NCI-H774 (cell line): ENCODE measurements at regions not wholly inside any gene's neighbourhood (a gene's known extent, or its start where the extent isn't known, plus 50 kb on each side); places are given as distances from the start of the nearest gene placed in this dataset.
"Not testable (repeated sequence)": the region's sequence is repeated elsewhere in the genome, so short reads cannot be mapped to it uniquely, and the experiment has no call there.

ENCODE experiments used
- DNase-seq: peaks from one replicate; lab custom pipeline; 2025; lab: John Stamatoyannopoulos, UW

- no peak for DNase-seq
Observed at GRCh38 chr20:24418731-24419130, 50.7 kb upstream of the SYNDIG1 start.

- DNase-seq, result no peak
Observed at GRCh38 chr20:24417485-24417884, 51.9 kb upstream of the SYNDIG1 start.

GRCh38 chr20:24415444-24415843 is 54.0 kb upstream of the SYNDIG1 start:
- DNase-seq, result not testable (repeated sequence)

- DNase-seq, result no peak
Observed at GRCh38 chr20:24411834-24412216, 57.6 kb upstream of the SYNDIG1 start.

GRCh38 chr20:24411003-24411833 is 58.2 kb upstream of the SYNDIG1 start:
- DNase-seq, result no peak

- no peak for DNase-seq
Observed at GRCh38 chr20:24407151-24407550, 62.3 kb upstream of the SYNDIG1 start.

GRCh38 chr20:24406750-24407149 is 62.7 kb upstream of the SYNDIG1 start:
- no peak for DNase-seq

- no peak for DNase-seq
Observed at GRCh38 chr20:24406251-24406650, 63.2 kb upstream of the SYNDIG1 start.

- no peak for DNase-seq
Observed at GRCh38 chr20:24405810-24406209, 63.6 kb upstream of the SYNDIG1 start.

- DNase-seq, result no peak
Observed at GRCh38 chr20:24403406-24403805, 66.0 kb upstream of the SYNDIG1 start.

GRCh38 chr20:24402188-24402587 is 67.2 kb upstream of the SYNDIG1 start:
- DNase-seq, result no peak

GRCh38 chr20:24395151-24395550 is 74.3 kb upstream of the SYNDIG1 start:
- DNase-seq, result no peak

GRCh38 chr20:24393903-24394302 is 75.5 kb upstream of the SYNDIG1 start:
- no peak for DNase-seq

- DNase-seq, result no peak
Observed at GRCh38 chr20:24392612-24393011, 76.8 kb upstream of the SYNDIG1 start.

- DNase-seq, result no peak
Observed at GRCh38 chr20:24389686-24390085, 79.7 kb upstream of the SYNDIG1 start.

- DNase-seq, result no peak
Observed at GRCh38 chr20:24388828-24389380, 80.5 kb upstream of the SYNDIG1 start.

GRCh38 chr20:24385547-24385946 is 83.9 kb upstream of the SYNDIG1 start:
- no peak for DNase-seq

GRCh38 chr20:24384865-24385264 is 84.6 kb upstream of the SYNDIG1 start:
- no peak for DNase-seq

- DNase-seq, result no peak
Observed at GRCh38 chr20:24382743-24383142, 86.7 kb upstream of the SYNDIG1 start.

- DNase-seq, result no peak
Observed at GRCh38 chr20:24382331-24382730, 87.1 kb upstream of the SYNDIG1 start.

- no peak for DNase-seq
Observed at GRCh38 chr20:24381886-24382285, 87.5 kb upstream of the SYNDIG1 start.

- DNase-seq, result no peak
Observed at GRCh38 chr20:24379484-24379927, 89.9 kb upstream of the SYNDIG1 start.

GRCh38 chr20:24378661-24379483 is 90.6 kb upstream of the SYNDIG1 start:
- DNase-seq, result no peak
